ENCODE measurements at regions not wholly inside any gene's neighbourhood (a gene's known extent, or its start where the extent isn't known, plus 50 kb on each side); places are given as distances from the start of the nearest gene placed in this dataset.

DNA sequence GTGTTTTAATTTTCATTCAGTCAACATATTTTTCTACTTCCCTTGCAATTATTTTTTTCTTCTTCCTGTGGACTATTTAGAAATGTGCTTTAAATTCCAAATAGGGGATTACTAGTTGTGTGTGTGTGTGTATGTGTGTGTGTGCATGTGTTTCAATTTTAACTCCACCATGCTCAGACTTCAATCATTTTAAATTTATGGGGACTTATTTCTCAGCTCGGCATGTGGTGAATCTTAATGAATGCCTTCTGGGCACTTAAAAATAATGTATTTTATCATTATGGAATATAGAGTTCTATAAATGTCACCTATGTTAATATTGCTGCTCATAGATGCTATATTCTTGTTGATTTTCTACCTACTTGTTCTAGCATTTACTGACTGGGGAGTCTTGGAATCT lies 465.6 kb upstream of the PRKX start:
- TF ChIP-seq, protein P1, sequence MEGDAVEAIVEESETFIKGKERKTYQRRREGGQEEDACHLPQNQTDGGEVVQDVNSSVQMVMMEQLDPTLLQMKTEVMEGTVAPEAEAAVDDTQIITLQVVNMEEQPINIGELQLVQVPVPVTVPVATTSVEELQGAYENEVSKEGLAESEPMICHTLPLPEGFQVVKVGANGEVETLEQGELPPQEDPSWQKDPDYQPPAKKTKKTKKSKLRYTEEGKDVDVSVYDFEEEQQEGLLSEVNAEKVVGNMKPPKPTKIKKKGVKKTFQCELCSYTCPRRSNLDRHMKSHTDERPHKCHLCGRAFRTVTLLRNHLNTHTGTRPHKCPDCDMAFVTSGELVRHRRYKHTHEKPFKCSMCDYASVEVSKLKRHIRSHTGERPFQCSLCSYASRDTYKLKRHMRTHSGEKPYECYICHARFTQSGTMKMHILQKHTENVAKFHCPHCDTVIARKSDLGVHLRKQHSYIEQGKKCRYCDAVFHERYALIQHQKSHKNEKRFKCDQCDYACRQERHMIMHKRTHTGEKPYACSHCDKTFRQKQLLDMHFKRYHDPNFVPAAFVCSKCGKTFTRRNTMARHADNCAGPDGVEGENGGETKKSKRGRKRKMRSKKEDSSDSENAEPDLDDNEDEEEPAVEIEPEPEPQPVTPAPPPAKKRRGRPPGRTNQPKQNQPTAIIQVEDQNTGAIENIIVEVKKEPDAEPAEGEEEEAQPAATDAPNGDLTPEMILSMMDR (IDR thresholded peaks at IDR 0.05) = no peak
- TF ChIP-seq POLR2A (IDR thresholded peaks at IDR 0.05) = no peak

All from Peyer's patch (tissue), 4 donors.